ENCODE measurements at regions not wholly inside any gene's neighbourhood (a gene's known extent, or its start where the extent isn't known, plus 50 kb on each side); places are given as distances from the start of the nearest gene placed in this dataset.
"Not testable (repeated sequence)": the region's sequence is repeated elsewhere in the genome, so short reads cannot be mapped to it uniquely, and the experiment has no call there.

- DNase-seq, result no peak
Measured at GRCh38 chr21:35982717-35983116, 77.6 kb downstream of the SETD4 start.

- DNase-seq, result no peak
Measured at GRCh38 chr21:35981514-35982070, 78.7 kb downstream of the SETD4 start.

GRCh38 chr21:35980821-35981220 is 79.5 kb downstream of the SETD4 start:
- no peak for DNase-seq

- not testable (repeated sequence) for DNase-seq
Measured at GRCh38 chr21:35977860-35978259, 82.5 kb downstream of the SETD4 start.

- no peak for DNase-seq
Measured at GRCh38 chr21:35976929-35977328, 83.4 kb downstream of the SETD4 start.

GRCh38 chr21:35976481-35976880 is 83.8 kb downstream of the SETD4 start:
- no peak for DNase-seq

GRCh38 chr21:35974775-35975174 is 85.6 kb downstream of the SETD4 start:
- no peak for DNase-seq

- no peak for DNase-seq
Measured at GRCh38 chr21:35971824-35972223, 88.5 kb downstream of the SETD4 start.

- DNase-seq, result no peak
Measured at GRCh38 chr21:35969281-35969680, 91.0 kb downstream of the SETD4 start.

- no peak for DNase-seq
Measured at GRCh38 chr21:35968564-35968963, 91.8 kb downstream of the SETD4 start.

- DNase-seq, result no peak
Measured at GRCh38 chr21:35965699-35966098, 94.6 kb downstream of the SETD4 start.

GRCh38 chr21:35963920-35964451 is 96.3 kb downstream of the SETD4 start:
- no peak for DNase-seq

- no peak for DNase-seq
Measured at GRCh38 chr21:35962917-35963316, 97.4 kb downstream of the SETD4 start.

GRCh38 chr21:35954066-35954465 is 106.3 kb downstream of the SETD4 start:
- no peak for DNase-seq

GRCh38 chr21:35953597-35953996 is 106.7 kb downstream of the SETD4 start:
- DNase-seq, result no peak

- DNase-seq, result no peak
Measured at GRCh38 chr21:35952651-35953340, 107.5 kb downstream of the SETD4 start.

- DNase-seq, result no peak
Measured at GRCh38 chr21:35948982-35949381, 111.3 kb downstream of the SETD4 start.

- DNase-seq, result no peak
Measured at GRCh38 chr21:35945089-35945671, 115.1 kb downstream of the SETD4 start.

GRCh38 chr21:35943752-35944151 is 116.6 kb downstream of the SETD4 start:
- no peak for DNase-seq

- no peak for DNase-seq
Measured at GRCh38 chr21:35942211-35943144, 117.8 kb downstream of the SETD4 start.

- no peak for DNase-seq
Measured at GRCh38 chr21:35940074-35940927, 120.0 kb downstream of the SETD4 start.

GRCh38 chr21:35938446-35938845 is 121.9 kb downstream of the SETD4 start:
- no peak for DNase-seq
